DOHH2 (cell line): ENCODE measurements at regions not wholly inside any gene's neighbourhood (a gene's known extent, or its start where the extent isn't known, plus 50 kb on each side); places are given as distances from the start of the nearest gene placed in this dataset.

Experiments used
- EZH2phosphoT487 ChIP-seq: fragments of 200-600 bp; sonication (generic); IDR thresholded peaks from 2 replicates; pipeline ENCODE4 v1.6.1; 2017; ENCODE audit warnings: borderline replicate concordance, mild to moderate bottlenecking, antibody characterized with exemption, low read length, moderate library complexity, mixed read lengths
- TF ChIP-seq, protein P1 (sequence below): fragments of 200-600 bp; sonication (generic); IDR thresholded peaks from one replicate; pipeline ENCODE4 v1.5.1; 2014; ENCODE audit warnings: antibody characterized with exemption, mild to moderate bottlenecking, low read depth, low read length; ENCODE audit not compliant: poor library complexity, severe bottlenecking

DNA sequence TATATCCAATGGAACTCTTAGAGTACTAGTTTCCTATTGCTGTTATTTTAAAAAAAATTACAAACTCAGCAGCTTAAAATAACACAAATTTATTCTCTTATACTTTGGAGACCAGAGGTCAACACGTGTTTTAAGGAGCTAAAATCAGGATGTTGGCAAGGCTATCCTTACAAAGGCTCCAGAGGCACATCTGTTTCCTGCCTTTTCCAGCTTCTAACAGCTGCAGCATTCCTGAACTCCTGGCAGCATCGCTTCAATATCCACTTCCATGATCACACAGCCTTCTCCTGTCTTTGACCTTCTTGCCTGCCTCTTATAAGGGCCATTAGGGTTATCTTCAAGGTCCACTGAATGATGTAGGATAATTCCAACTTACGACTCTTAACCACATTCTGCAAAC lies 92.2 kb upstream of the CCNG1 start:
- TF ChIP-seq, protein P1, sequence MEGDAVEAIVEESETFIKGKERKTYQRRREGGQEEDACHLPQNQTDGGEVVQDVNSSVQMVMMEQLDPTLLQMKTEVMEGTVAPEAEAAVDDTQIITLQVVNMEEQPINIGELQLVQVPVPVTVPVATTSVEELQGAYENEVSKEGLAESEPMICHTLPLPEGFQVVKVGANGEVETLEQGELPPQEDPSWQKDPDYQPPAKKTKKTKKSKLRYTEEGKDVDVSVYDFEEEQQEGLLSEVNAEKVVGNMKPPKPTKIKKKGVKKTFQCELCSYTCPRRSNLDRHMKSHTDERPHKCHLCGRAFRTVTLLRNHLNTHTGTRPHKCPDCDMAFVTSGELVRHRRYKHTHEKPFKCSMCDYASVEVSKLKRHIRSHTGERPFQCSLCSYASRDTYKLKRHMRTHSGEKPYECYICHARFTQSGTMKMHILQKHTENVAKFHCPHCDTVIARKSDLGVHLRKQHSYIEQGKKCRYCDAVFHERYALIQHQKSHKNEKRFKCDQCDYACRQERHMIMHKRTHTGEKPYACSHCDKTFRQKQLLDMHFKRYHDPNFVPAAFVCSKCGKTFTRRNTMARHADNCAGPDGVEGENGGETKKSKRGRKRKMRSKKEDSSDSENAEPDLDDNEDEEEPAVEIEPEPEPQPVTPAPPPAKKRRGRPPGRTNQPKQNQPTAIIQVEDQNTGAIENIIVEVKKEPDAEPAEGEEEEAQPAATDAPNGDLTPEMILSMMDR, result no peak
- TF ChIP-seq EZH2phosphoT487, result no peak
